GM21576 (cell line): ENCODE measurements at regions not wholly inside any gene's neighbourhood (a gene's known extent, or its start where the extent isn't known, plus 50 kb on each side); places are given as distances from the start of the nearest gene placed in this dataset.

Experiments
- ATAC-seq: cut with Tn5 transposase; IDR thresholded peaks from one replicate; pipeline ENCODE4 v1.9.1; 2021; ENCODE audit warnings: mild to moderate bottlenecking, moderate library complexity; ENCODE audit not compliant: unreplicated experiment

DNA sequence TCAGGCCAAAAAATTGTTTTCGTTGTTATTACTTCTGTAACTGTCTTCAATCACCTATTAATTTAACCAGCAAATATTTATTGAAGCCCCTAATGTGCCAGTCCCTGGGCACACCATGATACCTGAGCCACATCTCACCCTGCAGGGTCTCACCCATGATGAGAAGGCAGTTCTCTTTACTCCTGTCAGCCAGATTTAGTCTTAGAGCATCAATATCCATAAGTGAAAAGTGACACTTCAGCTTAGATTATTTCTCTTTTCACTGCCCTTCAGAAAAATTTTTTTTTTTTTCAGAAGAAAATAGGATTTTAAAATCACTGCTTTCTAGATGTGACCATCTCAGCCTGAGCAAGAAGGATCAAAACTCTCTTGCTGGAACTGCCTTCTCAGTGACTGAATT lies 258.6 kb upstream of the NFE2L3 start:
- ATAC-seq, result no peak

GRCh38 chr7:25894002-25894901 lies 257.7 kb upstream of the NFE2L3 start:
- peak; percentile 63 for ATAC-seq

DNA sequence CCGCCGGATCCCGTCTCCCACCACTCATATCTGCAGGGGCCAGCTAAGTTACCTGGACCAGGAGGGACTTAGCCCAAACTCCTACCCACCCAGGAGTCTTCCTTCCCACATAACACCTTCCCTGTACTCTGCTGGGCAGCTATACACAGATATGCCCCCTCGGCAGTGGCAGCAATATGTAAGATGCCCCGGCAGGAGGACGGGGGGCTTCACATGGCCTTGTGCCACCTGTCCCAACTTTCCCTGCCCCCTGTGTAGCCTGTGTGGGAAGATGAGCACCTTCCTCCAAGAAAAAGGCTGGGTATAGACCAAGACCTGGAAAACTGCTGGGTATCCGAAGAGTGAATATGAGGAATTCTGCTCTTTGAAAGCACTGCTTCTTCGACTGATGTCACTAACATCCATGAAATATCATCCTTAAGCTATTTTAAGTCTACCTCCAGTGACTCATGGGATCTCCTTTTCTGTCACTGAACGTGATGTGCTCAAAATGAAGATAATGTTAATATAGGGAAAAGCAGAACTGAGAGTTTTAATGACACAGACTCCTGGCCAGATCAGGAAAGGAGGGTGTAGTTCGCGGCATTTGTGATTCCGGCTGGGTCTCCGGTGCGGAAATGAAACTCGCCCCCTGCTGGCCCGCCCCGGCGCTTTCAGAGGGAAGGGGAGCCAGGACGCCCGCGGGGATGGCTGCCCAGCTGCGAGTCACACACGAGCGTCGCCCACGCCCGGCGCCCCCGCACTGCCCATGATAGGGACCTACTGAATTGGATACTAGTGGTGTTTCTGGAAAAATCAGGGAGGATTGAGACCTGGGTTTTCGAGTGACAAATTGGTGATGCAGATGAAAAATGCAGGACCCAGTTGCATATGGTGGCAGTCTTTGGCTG lies 256.9 kb upstream of the NFE2L3 start:
- peak; percentile 69 for ATAC-seq

- ATAC-seq, result no peak
Measured at GRCh38 chr7:25895792-25896171, 256.2 kb upstream of the NFE2L3 start.

DNA sequence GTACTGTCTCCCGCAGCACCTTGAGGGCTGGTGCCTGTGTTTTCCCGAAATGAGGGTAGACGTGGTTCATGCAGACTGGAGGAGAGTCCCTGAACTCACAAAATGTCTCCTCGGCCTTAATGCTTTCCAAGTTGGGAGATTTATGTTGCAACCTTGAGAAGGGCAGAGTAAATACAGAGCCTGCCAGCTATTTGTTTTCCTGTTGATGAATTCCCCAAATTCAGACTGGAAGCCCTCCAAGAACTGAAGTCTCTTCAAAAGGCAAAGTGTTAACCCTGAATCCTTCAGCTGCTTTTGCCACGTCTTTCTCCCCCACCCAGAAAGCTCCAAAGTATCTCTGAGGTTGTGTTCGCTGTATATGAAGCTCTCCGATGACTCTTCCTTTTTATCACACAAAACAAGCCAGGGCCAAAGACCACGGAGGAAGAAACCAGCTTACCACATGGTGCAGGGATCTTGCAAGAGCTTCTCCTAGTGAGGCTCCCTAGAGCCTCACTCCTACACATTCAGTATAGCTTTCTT lies 254.7 kb upstream of the NFE2L3 start:
- no peak for ATAC-seq

DNA sequence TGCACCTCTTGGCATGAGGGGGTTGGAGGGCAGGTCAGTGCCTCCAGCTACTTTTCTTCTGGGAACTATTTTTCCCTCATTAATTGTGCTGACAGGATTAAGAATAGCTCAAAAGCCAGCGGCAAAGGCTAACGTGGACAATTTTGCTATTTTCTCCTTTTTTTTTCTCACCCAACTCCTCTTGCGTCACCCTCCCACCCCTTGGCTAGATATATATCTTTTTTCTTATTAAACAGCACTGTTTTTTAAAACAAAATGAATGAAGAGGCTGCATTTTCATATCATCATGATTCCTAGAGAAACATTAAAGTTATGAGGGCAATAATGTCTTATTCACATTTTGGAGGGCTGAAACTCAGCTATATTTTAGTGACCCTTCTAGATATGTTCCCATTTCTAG lies 251.8 kb upstream of the NFE2L3 start:
- no peak for ATAC-seq

- no peak for ATAC-seq
Measured at GRCh38 chr7:25900877-25901276, 251.1 kb upstream of the NFE2L3 start.

- no peak for ATAC-seq
Measured at GRCh38 chr7:25901658-25902057, 250.3 kb upstream of the NFE2L3 start.

GRCh38 chr7:25906003-25906402 lies 246.0 kb upstream of the NFE2L3 start:
- ATAC-seq, result no peak

- no peak for ATAC-seq
Measured at GRCh38 chr7:25906760-25907159, 245.2 kb upstream of the NFE2L3 start.

DNA sequence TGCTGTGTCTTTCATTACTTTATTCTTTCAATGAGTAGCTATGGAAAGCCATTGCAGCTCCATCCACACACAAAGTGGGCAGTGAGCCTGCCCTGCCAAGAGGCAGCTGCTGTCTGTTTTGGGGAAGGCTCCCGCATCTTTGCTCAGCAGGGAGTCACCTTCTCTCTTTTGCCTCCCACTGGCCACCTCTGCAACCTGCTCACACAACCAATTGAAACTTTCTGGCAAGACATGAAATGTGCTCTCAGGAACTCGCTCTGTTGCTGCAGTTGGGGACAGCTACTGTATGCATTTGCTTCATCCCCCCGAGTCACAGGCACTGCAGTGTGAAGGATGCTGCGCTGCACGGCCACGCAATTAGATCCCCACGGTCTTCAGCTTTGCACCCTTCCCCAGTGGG lies 244.8 kb upstream of the NFE2L3 start:
- no peak for ATAC-seq

- no peak for ATAC-seq
Measured at GRCh38 chr7:25907731-25908130, 244.3 kb upstream of the NFE2L3 start.

GRCh38 chr7:25908154-25908949 lies 243.6 kb upstream of the NFE2L3 start:
- ATAC-seq, result no peak

- ATAC-seq, result no peak
Measured at GRCh38 chr7:25911738-25912607, 240.0 kb upstream of the NFE2L3 start.

DNA sequence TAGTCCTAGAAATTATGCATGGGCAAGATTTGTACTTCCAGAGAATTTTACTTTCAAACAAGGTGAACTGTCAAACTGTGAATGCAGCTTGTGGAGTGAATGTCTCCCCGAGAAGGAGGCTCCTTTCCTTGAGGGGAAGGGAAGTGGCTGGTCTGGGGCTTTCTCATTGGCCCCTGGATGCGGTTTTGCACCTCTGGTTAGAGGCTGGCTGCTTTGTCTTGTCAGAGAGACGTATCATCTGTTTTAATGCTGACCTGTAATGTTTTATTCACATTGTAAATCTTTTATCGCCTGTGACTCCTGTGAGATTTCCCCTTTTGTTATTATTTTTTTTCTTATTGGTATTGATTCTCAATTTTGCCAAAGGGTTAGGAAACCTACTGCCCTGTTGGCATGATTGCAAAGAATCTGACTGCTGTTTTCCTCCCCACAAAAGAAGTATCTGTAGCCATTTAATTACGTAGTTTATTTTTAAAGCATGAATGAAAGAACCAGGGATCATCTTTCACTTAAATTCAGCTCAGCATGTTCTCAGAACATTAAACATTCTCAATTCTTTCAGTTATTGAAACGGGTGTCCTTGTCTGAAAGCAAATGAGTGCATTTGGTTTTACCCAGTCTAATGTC lies 238.3 kb upstream of the NFE2L3 start:
- ATAC-seq, result no peak

DNA sequence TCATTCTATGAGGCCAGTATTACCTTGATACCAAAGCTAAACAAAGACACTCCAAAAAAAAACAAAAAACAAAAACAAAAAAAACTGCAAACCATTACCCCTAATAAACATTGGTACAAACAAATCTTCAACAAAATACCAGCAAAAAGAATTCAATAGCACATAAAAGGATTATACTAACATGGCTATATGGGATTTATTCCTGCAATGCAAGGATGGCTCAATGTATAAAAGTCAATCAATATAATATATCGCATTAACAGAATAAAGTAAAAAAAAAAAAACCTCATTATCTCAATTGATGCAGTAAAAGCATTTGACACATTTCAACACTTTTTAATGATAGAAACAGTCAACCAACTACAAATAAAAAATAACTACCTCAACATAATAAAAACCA lies 233.3 kb upstream of the NFE2L3 start:
- ATAC-seq, result no peak

DNA sequence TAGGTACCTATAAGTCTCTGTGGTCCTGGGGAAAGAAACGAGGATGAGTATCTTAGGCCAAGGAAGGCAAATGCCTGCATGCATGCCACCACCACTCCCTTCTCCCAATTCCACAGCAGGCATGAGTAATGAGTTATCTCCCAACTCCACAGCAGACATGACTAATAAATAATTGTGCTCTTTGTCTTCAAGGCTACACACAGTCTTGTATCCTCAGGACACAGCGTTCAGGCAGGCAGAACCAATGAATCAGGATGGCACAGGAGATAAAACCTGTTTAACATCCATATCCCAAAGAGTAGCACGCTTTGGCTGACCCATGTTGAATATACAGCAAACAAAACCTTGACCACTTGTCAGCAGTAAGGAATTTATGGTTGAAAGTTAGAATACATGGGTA lies 229.7 kb upstream of the NFE2L3 start:
- no peak for ATAC-seq

DNA sequence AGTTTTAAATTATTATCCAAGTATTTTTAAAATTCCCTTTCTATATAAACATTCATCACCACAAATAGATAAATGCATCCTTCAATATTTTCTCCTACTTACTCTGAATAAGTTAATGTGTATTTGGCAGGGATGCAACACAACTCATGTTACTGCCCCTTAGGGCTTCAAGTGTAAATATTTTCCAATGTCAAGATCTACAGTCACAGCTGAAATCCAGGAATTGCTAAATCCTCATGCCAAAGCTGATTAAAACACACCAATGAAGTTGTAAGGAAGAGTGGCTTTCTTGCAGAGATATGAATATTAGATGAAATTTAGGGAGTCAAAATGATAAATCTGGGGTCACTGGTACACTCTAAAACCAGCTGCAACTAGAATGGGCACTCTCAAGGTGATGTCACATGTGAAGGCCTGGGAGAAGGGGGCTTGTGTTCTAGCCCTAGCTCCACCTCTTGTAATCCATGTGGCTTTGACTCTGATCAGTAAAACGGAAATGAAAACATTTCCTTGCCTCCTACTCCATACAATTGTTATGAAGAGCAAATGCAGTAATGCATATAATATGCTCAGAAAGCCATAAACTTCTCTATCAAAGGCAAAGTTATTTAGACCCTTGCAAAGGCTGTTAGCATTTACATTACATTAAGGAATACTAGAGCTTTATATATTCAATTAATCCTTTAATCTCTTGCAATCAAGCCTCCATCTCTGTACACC lies 228.1 kb upstream of the NFE2L3 start:
- ATAC-seq, result no peak

GRCh38 chr7:25926009-25926408 lies 226.0 kb upstream of the NFE2L3 start:
- ATAC-seq, result no peak
